GM18508 (cell line): ENCODE measurements at regions not wholly inside any gene's neighbourhood (a gene's known extent, or its start where the extent isn't known, plus 50 kb on each side); places are given as distances from the start of the nearest gene placed in this dataset.

Source experiments
- ATAC-seq: cut with Tn5 transposase; IDR thresholded peaks from one replicate; pipeline ENCODE4 v1.9.1; 2021; ENCODE audit warnings: moderate number of reproducible peaks; ENCODE audit not compliant: insufficient read depth, unreplicated experiment

GRCh38 chr14:55734731-55735130 lies 154.7 kb downstream of the KTN1 start:
- ATAC-seq, result no peak

GRCh38 chr14:55739967-55740648 lies 160.1 kb downstream of the KTN1 start:
- no peak for ATAC-seq

GRCh38 chr14:55740649-55740989 lies 160.6 kb downstream of the KTN1 start:
- no peak for ATAC-seq

- no peak for ATAC-seq
Observed at GRCh38 chr14:55741240-55741639, 161.2 kb downstream of the KTN1 start.

- ATAC-seq, result no peak
Observed at GRCh38 chr14:55743551-55743950, 163.5 kb downstream of the KTN1 start.

GRCh38 chr14:55744321-55744720 lies 164.3 kb downstream of the KTN1 start:
- ATAC-seq, result no peak

GRCh38 chr14:55745906-55746305 lies 165.9 kb downstream of the KTN1 start:
- ATAC-seq, result no peak

- no peak for ATAC-seq
Observed at GRCh38 chr14:55746558-55746957, 166.6 kb downstream of the KTN1 start.

- no peak for ATAC-seq
Observed at GRCh38 chr14:55747186-55747585, 167.2 kb downstream of the KTN1 start.

GRCh38 chr14:55749201-55749812 lies 169.3 kb downstream of the KTN1 start:
- ATAC-seq, result no peak

- ATAC-seq, result no peak
Observed at GRCh38 chr14:55749946-55750345, 169.9 kb downstream of the KTN1 start.

GRCh38 chr14:55752580-55753390 lies 172.8 kb downstream of the KTN1 start:
- ATAC-seq, result no peak

- no peak for ATAC-seq
Observed at GRCh38 chr14:55754471-55754870, 174.5 kb downstream of the KTN1 start.

GRCh38 chr14:55754871-55755270 lies 174.9 kb downstream of the KTN1 start:
- ATAC-seq, result no peak

- no peak for ATAC-seq
Observed at GRCh38 chr14:55756078-55756477, 176.1 kb downstream of the KTN1 start.

- ATAC-seq, result no peak
Observed at GRCh38 chr14:55756557-55756956, 176.6 kb downstream of the KTN1 start.

GRCh38 chr14:55758796-55759195 lies 178.8 kb downstream of the KTN1 start:
- ATAC-seq, result no peak

GRCh38 chr14:55760789-55761566 lies 181.0 kb downstream of the KTN1 start:
- no peak for ATAC-seq

GRCh38 chr14:55761651-55762050 lies 181.6 kb downstream of the KTN1 start:
- no peak for ATAC-seq

GRCh38 chr14:55762595-55763232 lies 182.7 kb downstream of the KTN1 start:
- ATAC-seq, result no peak
